Urothelium cell line (cell line): ENCODE measurements at regions not wholly inside any gene's neighbourhood (a gene's known extent, or its start where the extent isn't known, plus 50 kb on each side); places are given as distances from the start of the nearest gene placed in this dataset.
A peak's percentile ranks its signal among the peaks of the same experiment; 100 is the strongest.

ENCODE experiments used
- DNase-seq: peaks from one replicate; pipeline ENCODE4 v3.0.0; 2011; ENCODE audit warnings: low spot score, mixed read lengths
- FAIRE-seq: peaks from 2 replicates; lab custom pipeline; 2011; peaks lifted over from hg19 to GRCh38; lab: Jason Lieb, UNC

DNA sequence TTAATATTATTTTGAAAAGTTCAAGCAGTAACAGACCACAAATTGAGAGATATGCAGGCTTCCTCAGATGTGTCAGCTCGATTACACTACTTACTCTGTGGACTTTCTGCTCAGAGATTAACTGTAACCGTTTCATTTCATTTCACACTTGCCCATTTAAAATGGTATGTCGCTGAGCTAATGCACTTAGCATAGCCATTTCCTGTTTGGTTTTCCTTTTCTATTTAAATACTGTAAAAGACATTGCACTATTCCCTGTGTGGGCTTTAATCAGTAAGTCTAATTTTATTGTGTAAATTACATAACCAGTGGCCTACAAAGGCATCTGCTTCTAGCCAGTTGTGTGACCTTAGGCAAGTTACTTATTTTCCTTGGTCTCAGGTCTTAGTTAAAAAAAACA is 237.6 kb downstream of the LACC1 start:
- FAIRE-seq = no peak
- no peak for DNase-seq

DNA sequence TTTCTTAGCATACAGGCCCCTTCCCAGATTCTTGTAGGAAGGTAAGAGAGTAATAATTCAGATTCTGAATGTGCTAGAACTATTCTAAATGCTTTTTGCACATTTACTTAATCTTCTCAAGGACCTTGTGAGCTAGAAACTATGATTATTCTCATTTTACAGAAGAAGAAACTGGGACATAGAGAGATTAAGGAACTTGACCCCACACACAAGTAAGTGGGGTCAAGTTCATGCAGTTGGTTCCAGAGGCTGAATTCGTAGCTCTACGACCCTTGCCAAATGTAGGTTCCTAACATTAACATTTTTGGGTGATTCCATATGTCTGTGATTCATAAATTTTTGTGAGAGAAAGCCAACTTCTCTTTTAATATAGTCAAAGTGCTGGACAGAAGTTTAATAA is 238.1 kb downstream of the LACC1 start:
- FAIRE-seq (no peak), DNase-seq (no peak)

DNA sequence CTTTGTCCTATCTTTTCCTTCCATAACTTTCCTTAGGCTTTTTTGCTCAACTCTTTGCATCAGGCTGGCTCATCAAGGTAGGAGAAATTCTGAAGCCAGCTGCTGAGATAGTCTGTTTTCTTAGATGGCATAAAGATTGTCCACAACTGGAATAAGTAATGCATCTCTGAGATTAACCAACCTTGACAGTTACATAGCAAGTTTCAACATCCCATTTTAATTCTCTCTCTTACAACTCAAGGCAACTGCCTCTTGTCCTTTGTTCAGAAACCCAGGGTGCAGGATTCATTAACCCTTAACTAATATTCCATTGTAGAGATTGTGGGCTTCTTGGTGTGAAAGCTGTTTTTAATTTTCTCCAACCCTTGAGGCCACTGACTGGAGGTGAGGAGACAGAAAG is 239.2 kb downstream of the LACC1 start:
- no peak for DNase-seq
- no peak for FAIRE-seq

DNA sequence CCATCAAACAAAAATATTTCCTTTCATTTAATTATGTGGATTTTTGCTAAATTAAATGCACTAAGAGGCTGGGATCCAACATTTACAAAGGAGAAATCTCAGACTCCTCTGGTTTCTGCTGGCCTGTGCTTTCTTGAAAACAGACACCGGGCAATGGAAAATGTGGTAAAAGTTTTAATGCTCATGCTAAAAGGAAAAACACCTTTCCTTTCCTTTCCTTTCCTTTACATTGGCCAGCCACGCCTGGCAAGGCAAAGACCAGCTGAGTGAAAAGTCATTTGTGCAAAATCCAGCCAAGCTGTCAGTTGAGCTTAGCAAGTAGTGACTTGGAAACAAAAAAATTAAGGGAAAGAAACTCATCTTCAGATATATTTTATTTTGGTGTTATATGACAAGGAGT is 240.3 kb downstream of the LACC1 start:
- no peak for DNase-seq
- FAIRE-seq = no peak

DNA sequence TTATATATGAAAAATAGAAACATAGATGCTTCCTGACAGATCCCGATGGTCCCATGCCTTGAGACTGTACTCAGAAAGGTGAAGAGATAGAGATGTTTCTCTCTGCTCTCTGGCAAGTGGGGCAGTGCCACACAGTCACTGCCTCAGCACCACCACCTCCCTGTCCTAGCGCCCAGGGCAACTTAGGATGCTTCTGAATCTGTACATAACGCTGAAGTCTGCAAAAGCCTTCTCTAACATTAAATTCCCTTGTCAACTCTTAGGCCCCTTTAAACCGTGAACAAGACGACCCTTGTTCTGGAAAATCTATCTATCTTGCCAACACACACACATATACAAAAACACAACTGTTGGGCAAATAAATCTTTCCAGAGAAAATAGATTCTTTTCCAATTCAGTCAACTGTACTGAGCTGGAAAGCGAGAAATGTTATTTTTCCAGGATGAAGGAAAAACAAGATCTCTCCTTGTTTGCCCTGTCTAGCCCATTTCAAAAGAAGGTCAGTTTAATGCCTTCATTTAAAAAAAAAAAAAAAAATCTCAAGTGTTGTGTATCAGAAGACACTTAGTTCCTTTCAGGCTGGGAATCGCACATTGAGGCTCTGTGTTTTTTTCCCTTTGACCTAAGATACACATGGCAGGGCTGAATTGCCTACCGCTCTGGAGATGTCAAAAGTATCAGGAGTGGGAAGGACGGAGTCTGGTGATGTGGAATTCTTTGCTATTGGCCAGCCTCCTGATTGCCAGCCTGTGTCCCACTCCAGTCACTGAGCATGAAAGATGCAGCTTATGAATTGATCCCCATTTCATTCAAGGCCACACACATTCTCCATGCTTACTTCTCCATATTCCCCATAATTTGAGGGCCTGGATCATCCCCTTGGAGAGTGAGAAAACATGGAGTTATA is 241.4 kb downstream of the LACC1 start:
- no peak for DNase-seq
- no peak for FAIRE-seq

DNA sequence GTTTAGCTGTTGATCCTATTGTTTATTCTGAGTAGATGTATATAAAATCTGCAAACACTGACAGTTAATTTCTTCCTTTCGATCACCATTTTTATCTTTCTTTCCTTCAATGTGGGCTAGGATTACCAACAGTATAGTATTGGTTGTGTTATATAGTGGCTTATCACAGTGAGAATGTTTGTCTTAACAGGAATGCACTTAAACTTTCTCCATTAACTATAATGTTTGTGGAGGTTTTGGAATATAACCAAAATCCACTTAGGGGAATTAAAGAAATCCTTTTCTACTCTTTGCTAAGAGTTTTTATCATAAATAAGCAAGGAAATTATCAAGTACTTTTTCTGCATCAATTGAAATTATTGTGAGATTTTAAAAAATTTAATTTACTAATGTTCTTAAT is 244.6 kb downstream of the LACC1 start:
- no peak for FAIRE-seq
- no peak for DNase-seq

DNA sequence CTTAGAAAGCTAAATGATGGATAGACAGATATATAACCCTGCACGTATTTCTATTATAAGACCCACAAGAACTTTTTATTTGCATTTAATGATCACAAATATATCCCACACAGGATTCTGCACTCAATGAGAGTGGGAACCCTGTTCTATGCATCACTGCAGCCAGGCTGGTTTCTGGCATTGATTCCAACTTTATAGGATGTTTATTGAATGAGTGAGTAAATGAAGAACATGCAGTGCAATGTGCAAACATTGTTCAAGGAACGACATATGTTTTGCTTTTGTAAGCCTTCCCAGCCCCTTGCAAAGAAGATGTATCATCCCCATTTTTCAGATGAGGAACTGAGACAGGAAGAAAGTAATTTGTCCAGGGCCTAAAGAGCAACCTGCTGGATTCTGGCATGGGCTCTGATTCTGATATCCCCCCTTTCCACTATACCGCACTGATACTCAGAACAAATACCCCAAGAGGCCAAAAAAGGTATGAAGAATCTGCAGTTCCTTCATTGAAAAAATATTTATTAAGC is 246.3 kb downstream of the LACC1 start:
- FAIRE-seq (no peak), DNase-seq (no peak)

DNA sequence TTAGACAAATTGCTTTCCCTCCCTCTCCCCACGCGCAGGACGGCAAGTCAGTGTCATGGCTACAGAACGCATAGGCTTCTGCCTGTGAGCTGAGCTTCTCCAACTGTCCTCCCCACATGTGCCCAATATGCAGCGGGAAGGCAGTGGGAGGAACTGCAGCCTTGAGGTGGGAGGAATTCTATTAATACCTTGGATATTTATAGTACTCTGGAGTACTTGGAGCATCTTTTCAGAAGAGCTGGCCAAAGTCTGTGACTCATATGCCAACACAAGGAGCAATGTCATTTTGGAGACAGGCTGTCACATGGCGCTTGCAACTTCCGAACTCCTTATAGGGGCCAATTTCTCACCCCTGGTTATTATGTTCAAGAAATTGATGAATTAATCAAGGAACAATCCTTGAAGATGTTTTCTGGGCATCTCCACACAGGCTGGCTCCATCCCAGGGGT is 245.0 kb upstream of the SERP2 start:
- peak; percentile 8 for DNase-seq
- FAIRE-seq = no peak

DNA sequence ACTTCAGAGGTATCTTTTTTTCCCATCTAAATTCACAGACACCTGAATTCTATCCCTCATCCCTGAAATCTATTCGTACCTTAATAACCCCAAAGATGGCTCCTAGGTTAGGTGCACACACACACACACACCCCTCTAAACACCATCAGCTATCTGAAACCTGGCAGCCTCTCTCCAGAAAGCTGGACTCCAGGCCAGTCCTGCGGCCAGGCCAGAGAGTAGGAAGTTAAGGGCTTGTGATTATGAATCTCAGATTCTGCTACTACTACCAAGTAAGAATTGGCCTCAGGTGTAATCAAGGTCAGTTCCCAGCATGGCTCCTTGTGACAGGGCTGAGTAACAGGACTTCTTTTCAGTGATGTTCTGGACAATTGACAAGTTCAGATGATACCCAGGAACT is 244.2 kb upstream of the SERP2 start:
- FAIRE-seq (no peak), DNase-seq (no peak)

DNA sequence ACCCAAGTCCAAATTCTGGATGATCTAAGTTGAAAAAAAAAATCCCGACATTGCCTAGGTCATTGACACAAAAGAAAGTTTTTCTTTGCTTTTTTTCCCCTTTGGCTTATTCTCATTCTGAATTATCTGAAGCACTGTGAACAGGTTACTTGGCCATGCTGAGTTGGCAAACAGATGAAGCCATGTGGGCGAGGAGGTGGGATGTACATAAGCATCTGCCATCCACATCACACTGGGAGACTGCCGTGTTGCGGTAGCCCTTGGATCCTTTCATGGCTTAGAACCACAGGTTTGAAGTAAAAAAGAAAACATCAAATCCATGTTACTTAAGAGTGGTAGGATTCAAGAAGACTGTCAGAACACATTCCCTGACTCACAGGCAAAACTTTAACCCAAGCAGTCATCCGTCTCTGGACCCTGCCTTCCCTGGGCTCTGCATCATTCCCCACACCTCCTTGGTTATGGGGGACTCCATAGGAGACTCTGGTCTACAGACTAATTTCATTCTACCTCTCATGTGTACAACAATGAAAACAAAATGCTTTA is 242.5 kb upstream of the SERP2 start:
- FAIRE-seq = no peak
- no peak for DNase-seq

DNA sequence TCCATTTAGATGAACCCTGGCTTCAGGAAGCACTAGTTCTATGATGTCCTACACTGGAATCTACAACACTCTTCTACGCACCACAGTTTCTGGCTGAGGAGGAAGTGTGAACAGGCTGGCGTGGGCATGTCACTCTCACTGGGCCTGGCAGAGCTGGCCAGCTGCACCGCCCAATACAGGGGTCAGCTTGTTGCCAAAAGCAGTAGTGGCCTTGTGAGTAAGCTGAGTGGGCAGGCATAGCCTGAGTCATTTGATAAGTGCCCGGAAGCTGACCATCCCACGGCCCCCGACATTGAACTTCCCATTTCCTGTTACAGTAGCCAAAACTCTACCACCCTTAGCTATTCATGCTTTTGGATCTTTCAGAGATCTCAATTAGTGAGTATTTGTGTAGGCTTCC is 240.9 kb upstream of the SERP2 start:
- DNase-seq = no peak

DNA sequence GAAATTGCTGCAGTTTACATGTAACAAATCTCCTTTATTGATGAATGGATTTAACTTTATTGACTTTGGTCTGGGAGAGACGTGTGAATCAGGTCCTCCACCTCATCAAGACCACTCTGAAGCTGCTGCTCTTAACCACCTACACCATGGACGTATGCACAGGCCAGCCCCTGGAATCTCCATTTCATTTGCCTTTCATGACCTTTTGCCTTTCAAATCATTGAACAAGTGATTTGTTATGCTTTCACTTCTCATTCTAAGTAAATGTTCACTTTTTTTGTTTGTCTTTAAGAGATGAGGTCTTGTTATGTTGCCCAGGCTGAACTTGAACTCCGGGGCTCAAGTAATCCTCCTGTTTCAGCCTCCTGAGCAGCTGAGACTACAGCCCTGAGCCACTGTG is 240.0 kb upstream of the SERP2 start:
- FAIRE-seq (no peak), DNase-seq (no peak)

More for the DNA sequence above, 240.9 kb upstream of the SERP2 start:
- FAIRE-seq = peak; percentile 44

DNA sequence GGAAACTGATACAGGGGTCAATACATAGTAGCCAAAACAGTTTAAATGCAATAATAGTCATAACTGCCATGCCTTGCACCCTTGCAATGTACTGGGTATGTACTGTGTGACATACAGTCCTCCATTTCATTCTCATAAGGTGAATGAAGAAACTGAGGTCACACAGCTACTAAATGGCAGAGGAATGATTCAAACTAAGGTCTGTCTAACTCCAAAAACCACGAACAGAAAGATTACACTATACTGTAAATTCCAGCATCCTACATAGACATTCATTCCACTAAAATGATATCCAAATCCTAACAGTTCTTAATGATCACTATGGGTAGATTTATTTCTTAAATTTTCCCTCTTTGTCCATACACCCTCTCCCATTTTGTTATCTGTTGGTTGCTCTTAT is 238.1 kb upstream of the SERP2 start:
- DNase-seq = no peak
- FAIRE-seq = no peak

DNA sequence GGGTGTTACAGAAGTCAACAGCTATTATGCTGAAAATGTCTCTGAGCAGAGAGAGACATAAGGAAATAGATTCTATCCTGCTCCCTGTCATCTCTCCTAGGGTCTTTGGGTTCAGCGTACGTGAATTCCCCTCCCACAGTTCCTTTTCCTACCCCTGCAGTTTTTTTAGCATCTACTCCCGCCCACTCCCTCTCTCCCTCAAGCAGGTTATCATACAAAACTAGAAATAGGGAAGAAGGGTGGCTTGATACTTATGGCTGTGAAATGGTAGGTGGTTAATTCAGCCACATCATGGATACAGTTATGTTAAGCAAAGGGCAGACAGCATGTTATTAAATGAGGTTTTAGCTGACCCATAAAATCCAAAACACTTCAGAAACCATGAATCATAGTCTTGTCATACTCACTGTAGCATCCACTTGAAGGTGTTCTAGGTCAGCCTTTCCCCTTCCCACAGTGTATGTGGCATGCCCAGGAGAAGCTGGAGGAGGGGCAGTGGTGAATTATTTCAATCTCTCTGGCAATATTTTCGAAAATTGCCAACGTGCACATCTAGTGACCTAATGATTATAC is 236.8 kb upstream of the SERP2 start:
- DNase-seq (no peak), FAIRE-seq (no peak)

DNA sequence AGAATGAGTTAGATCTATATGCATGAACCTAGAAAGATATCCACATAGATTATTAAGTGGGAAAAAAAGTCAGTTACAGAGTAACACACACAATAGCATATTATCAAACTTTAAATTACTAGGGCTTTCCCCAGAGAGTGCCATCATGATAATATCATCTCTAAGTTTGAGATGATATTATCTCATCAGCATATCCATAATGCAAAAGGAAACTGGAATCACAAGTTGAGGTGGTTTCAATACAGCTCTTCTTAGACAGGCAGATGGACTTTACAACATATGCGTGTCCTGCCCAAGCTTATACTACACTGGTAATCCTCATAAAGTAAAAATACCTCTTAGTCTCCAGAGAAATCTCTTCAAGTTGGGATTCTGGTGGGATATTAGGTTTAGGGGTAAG is 236.2 kb upstream of the SERP2 start:
- DNase-seq = no peak
- FAIRE-seq = no peak

DNA sequence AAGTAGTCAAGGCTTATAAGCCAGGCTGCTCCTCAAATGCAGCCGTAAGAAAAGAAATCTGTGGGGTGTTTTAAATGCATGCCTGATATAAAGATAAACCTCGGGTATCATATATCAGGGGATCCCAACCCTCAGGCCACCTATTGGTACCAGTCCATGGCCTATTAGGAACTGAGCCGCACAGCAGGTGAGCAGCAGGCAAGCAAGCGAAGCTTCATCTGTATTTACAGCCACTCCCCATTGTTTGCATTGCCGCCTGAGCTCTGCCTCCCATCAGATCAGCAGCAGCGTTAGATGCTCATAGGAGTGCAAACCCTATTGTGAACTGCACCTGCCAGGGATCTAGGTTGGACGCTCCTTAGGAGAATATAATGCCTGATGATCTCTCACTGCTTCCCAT is 233.5 kb upstream of the SERP2 start:
- DNase-seq (no peak), FAIRE-seq (no peak)

DNA sequence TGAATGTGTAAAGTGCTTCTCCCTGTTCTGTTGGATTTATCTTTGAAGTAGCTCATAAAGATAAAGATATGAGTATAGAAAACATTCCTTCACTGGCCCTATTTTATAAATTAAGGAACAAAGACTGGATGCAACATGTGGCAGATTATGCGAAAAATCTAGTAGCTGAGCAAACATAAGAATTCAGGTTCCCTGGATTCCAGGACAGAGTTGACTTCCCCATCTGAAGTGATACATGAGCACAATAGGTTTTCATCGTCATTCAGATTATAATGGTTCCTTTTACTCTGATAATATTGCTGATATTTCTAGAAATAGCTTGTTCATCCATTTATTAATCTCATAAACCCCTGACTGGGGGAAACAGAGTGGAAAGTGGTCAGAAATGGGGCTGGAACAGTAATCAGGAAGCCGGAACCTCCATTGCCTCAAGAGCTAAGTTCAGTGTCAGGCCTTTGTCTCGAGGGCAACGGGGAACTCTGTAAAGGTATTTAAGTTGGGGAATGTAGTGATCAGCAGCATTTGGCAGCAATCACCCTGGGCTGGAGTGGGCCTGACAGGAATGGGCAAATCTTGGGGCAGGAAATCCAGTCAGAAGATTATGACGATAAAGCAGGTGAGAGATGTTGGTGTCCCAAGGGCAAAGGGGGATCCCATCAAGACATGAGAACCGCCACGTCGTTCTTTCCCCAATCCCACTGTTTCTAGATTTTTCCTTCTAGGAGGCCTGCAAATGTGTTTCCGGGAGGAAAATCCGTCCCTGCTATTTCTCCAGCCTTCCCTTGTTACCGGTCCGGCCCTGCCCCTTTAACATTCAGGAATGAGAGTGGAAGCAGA is 232.5 kb upstream of the SERP2 start:
- FAIRE-seq (no peak), DNase-seq (no peak)

DNA sequence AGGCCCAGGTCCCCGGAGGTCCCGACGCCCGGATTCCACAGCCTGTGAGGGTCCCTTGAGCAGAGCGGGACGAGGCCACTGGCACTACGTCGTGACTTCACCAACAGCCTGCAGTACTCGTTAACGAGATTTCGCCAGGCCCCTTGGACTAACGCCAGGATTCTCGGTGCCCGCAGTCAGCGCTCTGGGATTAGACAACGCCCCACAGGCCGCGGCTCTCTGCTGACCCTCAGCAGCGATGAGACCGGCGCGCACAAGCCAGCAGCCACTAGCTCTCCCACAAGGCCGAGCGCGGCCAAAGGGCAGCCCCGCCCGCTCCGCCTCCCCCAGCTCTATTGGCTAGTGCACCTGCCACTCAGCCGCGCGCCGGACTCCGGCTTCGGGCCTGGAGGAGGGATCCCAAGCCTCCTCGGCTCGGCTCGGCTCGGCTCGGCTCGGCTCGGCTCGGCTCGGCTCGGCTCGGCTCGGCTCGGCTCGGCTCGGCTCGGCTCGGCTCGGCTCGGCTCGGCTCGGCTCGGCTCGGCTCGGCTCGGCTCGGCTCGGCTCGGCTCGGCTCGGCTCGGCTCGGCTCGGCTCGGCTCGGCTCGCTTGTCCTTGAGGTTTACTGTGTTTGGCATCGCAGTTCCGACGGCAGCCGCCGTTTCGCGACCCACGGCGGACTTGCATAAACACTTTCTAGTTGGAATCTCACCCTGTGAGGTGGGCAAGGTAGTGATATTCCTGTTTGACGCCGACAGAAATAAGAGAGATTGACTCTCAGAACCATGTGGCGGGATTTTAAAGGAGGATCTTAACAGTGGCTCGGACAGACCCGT is 231.7 kb upstream of the SERP2 start:
- FAIRE-seq (no peak), DNase-seq (peak; percentile 96)

DNA sequence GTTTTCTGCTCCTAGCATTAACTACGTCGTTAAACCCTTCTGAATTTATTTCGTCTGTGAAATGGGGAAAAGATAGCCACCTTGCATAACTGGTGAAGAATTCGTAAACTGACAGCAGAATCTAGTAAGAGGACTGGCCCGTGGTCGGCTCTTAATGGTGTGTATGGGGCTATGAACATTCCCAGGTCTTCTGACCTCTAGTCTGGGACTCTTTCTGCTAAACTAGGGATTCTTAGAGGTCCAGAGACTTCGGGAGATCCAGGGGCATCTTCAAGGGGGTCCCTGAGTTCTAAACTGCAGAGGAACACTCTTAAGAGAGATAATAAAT is 231.1 kb upstream of the SERP2 start:
- FAIRE-seq (no peak), DNase-seq (no peak)

DNA sequence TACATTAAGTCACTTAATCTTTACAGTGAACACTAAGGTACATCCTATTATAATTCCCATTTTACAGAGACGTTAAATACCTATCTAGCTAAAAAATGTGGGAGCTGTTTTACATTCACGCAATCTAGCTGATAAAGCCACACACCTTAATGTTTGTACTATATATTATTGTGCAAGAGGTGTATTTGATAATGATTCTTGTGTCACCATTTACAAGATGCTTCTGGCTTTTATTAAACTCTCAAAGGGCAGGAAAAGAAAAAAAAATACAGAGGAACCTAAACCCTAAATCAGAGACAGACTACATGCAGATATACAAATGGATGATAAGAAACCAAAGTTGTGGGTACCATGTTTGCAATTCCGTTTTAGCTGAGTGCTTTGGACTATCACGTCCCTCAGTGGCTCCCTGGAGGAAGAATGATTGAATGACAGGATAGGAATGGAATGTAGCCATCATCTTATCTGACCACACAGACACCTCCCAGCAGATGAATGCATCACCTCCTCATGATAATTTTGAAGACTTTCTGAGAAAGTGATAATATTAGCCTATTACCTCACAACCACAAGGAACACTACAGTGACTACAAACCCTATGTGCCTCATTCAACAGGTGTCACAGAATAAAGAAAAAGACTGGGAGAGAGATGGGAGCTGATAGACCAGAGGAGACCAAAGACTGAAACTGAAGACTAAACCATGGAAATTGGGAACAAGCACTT is 230.5 kb upstream of the SERP2 start:
- FAIRE-seq (no peak), DNase-seq (peak; percentile 62)
